ENCODE measurements at regions not wholly inside any gene's neighbourhood (a gene's known extent, or its start where the extent isn't known, plus 50 kb on each side); places are given as distances from the start of the nearest gene placed in this dataset.

- Histone ChIP-seq H3K23ac (ENCODE audit: low read length in 2 of 2) (no peak overlapping the region), H2BK12ac (ENCODE audit: low read length in 2 of 2) (peak overlapping the region in 1 of 2 experiments; percentile 73), H3K18ac (ENCODE audit: low read depth in 1 of 2, low read length in 2 of 2) (no peak overlapping the region), H3K79me1 (replicated peaks; ENCODE audit: low read length, poor library complexity, severe bottlenecking) (no peaks in the 10 kb centered on the region), H2AK5ac (ENCODE audit: low read length, severe bottlenecking) (no peak overlapping the region), H3K4ac (ENCODE audit: low read depth in 1 of 2, low read length in 2 of 2) (no peak overlapping the region), H3K14ac (ENCODE audit: low read length in 2 of 2) (no peak overlapping the region), H3K4me1 (ENCODE audit: control insufficient read depth, insufficient read depth, low read depth, low read length) (no peaks in the 10 kb centered on the region), H3K9me3 (ENCODE audit: control insufficient read depth, low read length) (no peaks in the 10 kb centered on the region), H3K9ac (ENCODE audit: low read length) (no peak overlapping the region), H3K36me3 (ENCODE audit: control insufficient read depth in 1 of 2, insufficient read depth in 2 of 2, low read depth in 1 of 2, low read length in 2 of 2) (no peaks in the 10 kb centered on the region), H3K27ac (ENCODE audit: low read length, poor library complexity, severe bottlenecking) (no peak overlapping the region), H3K4me3 (ENCODE audit: insufficient read depth in 1 of 2, low read depth in 1 of 2, low read length in 2 of 2) (no peak overlapping the region), H2AFZ (ENCODE audit: low read depth, low read length) (no peak overlapping the region), H4K91ac (ENCODE audit: low read length) (no peak overlapping the region), H4K8ac (ENCODE audit: low read length) (no peak overlapping the region), H2BK120ac (ENCODE audit: low read depth, low read length) (no peak overlapping the region), H2BK5ac (ENCODE audit: low read depth, low read length, poor library complexity, severe bottlenecking) (no peak overlapping the region), H2BK15ac (ENCODE audit: low read depth, poor library complexity, severe bottlenecking) (no peak overlapping the region), H3K4me2 (ENCODE audit: low read length, poor library complexity, severe bottlenecking) (no peak overlapping the region), H3K27me3 (ENCODE audit: control insufficient read depth in 1 of 2, insufficient read depth in 1 of 2, low read length in 2 of 2) (peaks cover 0 to 2% of the 10 kb centered on the region in 2 experiments)
- WGBS = 92% methylated on average over 6 of the region's 6 CpGs
- no peak for DNase-seq
Measured at GRCh38 chr4:155591738-155592143, 74.9 kb upstream of the GUCY1A1 start.

GRCh38 chr4:155590796-155591585 is 75.7 kb upstream of the GUCY1A1 start:
- no peak overlapping the region for H4K8ac ChIP-seq (ENCODE audit: low read length)

GRCh38 chr4:155588437-155588836 is 78.2 kb upstream of the GUCY1A1 start:
- Histone ChIP-seq H2AK5ac (ENCODE audit: low read length, severe bottlenecking) (no peak overlapping the region), H3K23ac (ENCODE audit: low read length in 2 of 2) (no peak overlapping the region), H3K27ac (ENCODE audit: low read length, poor library complexity, severe bottlenecking) (no peak overlapping the region), H3K18ac (ENCODE audit: low read depth in 1 of 2, low read length in 2 of 2) (no peak overlapping the region), H4K8ac (ENCODE audit: low read length) (no peak overlapping the region), H3K4me3 (ENCODE audit: insufficient read depth in 1 of 2, low read depth in 1 of 2, low read length in 2 of 2) (no peak overlapping the region), H3K27me3 (ENCODE audit: control insufficient read depth in 1 of 2, insufficient read depth in 1 of 2, low read length in 2 of 2) (no peaks in the 10 kb centered on the region), H3K9ac (ENCODE audit: low read length) (no peak overlapping the region), H3K4me1 (ENCODE audit: control insufficient read depth, insufficient read depth, low read depth, low read length) (no peaks in the 10 kb centered on the region), H2BK15ac (ENCODE audit: low read depth, poor library complexity, severe bottlenecking) (no peak overlapping the region), H3K79me1 (replicated peaks; ENCODE audit: low read length, poor library complexity, severe bottlenecking) (no peaks in the 10 kb centered on the region), H2BK5ac (ENCODE audit: low read depth, low read length, poor library complexity, severe bottlenecking) (no peak overlapping the region), H4K91ac (ENCODE audit: low read length) (no peak overlapping the region), H3K4ac (ENCODE audit: low read depth in 1 of 2, low read length in 2 of 2) (no peak overlapping the region), H2BK120ac (ENCODE audit: low read depth, low read length) (no peak overlapping the region), H2BK12ac (ENCODE audit: low read length in 2 of 2) (no peak overlapping the region), H3K36me3 (ENCODE audit: control insufficient read depth in 1 of 2, insufficient read depth in 2 of 2, low read depth in 1 of 2, low read length in 2 of 2) (no peaks in the 10 kb centered on the region), H2AFZ (ENCODE audit: low read depth, low read length) (no peak overlapping the region), H3K9me3 (ENCODE audit: control insufficient read depth, low read length) (no peaks in the 10 kb centered on the region), H3K14ac (ENCODE audit: low read length in 2 of 2) (no peak overlapping the region), H3K4me2 (ENCODE audit: low read length, poor library complexity, severe bottlenecking) (no peak overlapping the region)
- 95% methylated on average over 2 of the region's 2 CpGs for WGBS
- no peak for DNase-seq

More at GRCh38 chr4:155590796-155591585, 75.7 kb upstream of the GUCY1A1 start:
- Histone ChIP-seq H3K9me3 (ENCODE audit: control insufficient read depth, low read length) (no peaks in the 10 kb centered on the region), H3K9ac (ENCODE audit: low read length) (no peak overlapping the region), H3K4me3 (ENCODE audit: insufficient read depth in 1 of 2, low read depth in 1 of 2, low read length in 2 of 2) (no peak overlapping the region), H4K91ac (ENCODE audit: low read length) (no peak overlapping the region), H3K27ac (ENCODE audit: low read length, poor library complexity, severe bottlenecking) (no peak overlapping the region), H3K4me2 (ENCODE audit: low read length, poor library complexity, severe bottlenecking) (no peak overlapping the region), H3K27me3 (ENCODE audit: control insufficient read depth in 1 of 2, insufficient read depth in 1 of 2, low read length in 2 of 2) (peaks cover 0 to 2% of the 10 kb centered on the region in 2 experiments), H3K18ac (ENCODE audit: low read depth in 1 of 2, low read length in 2 of 2) (no peak overlapping the region), H2AFZ (ENCODE audit: low read depth, low read length) (no peak overlapping the region), H3K4me1 (ENCODE audit: control insufficient read depth, insufficient read depth, low read depth, low read length) (no peaks in the 10 kb centered on the region), H2AK5ac (ENCODE audit: low read length, severe bottlenecking) (no peak overlapping the region), H2BK120ac (ENCODE audit: low read depth, low read length) (no peak overlapping the region), H3K79me1 (replicated peaks; ENCODE audit: low read length, poor library complexity, severe bottlenecking) (no peaks in the 10 kb centered on the region), H3K4ac (ENCODE audit: low read depth in 1 of 2, low read length in 2 of 2) (no peak overlapping the region), H2BK12ac (ENCODE audit: low read length in 2 of 2) (no peak overlapping the region), H2BK15ac (ENCODE audit: low read depth, poor library complexity, severe bottlenecking) (no peak overlapping the region), H3K14ac (ENCODE audit: low read length in 2 of 2) (no peak overlapping the region), H3K36me3 (ENCODE audit: control insufficient read depth in 1 of 2, insufficient read depth in 2 of 2, low read depth in 1 of 2, low read length in 2 of 2) (no peaks in the 10 kb centered on the region), H3K23ac (ENCODE audit: low read length in 2 of 2) (no peak overlapping the region), H2BK5ac (ENCODE audit: low read depth, low read length, poor library complexity, severe bottlenecking) (no peak overlapping the region)
- no peak for DNase-seq
- 96% methylated on average over 1 of the region's 3 CpGs for WGBS

- no peak overlapping the region for H3K4me2 ChIP-seq (ENCODE audit: low read length, poor library complexity, severe bottlenecking)
- no peak overlapping the region for H2BK15ac ChIP-seq (ENCODE audit: low read depth, poor library complexity, severe bottlenecking)
- peak overlapping the region in 1 of 2 experiments; percentile 38 for H3K18ac ChIP-seq (ENCODE audit: low read depth in 1 of 2, low read length in 2 of 2)
- H2AK5ac ChIP-seq (ENCODE audit: low read length, severe bottlenecking) = no peak overlapping the region
- WGBS = 97% methylated on average over 3 of the region's 3 CpGs
- H2BK120ac ChIP-seq (ENCODE audit: low read depth, low read length) = no peak overlapping the region
- no peak overlapping the region for H4K8ac ChIP-seq (ENCODE audit: low read length)
- H3K4me3 ChIP-seq (ENCODE audit: insufficient read depth in 1 of 2, low read depth in 1 of 2, low read length in 2 of 2) = no peak overlapping the region
- H3K36me3 ChIP-seq (ENCODE audit: control insufficient read depth in 1 of 2, insufficient read depth in 2 of 2, low read depth in 1 of 2, low read length in 2 of 2) = no peaks in the 10 kb centered on the region
- no peak overlapping the region for H3K27ac ChIP-seq (ENCODE audit: low read length, poor library complexity, severe bottlenecking)
- H3K27me3 ChIP-seq (ENCODE audit: control insufficient read depth in 1 of 2, insufficient read depth in 1 of 2, low read length in 2 of 2) = no peaks in the 10 kb centered on the region
- H3K9me3 ChIP-seq (ENCODE audit: control insufficient read depth, low read length) = no peaks in the 10 kb centered on the region
- no peak overlapping the region for H3K14ac ChIP-seq (ENCODE audit: low read length in 2 of 2)
- no peak overlapping the region for H3K4ac ChIP-seq (ENCODE audit: low read depth in 1 of 2, low read length in 2 of 2)
- no peak overlapping the region for H2BK5ac ChIP-seq (ENCODE audit: low read depth, low read length, poor library complexity, severe bottlenecking)
- H2AFZ ChIP-seq (ENCODE audit: low read depth, low read length) = no peak overlapping the region
- H4K91ac ChIP-seq (ENCODE audit: low read length) = no peak overlapping the region
- H3K23ac ChIP-seq (ENCODE audit: low read length in 2 of 2) = no peak overlapping the region
- no peaks in the 10 kb centered on the region for H3K79me1 ChIP-seq (replicated peaks; ENCODE audit: low read length, poor library complexity, severe bottlenecking)
- no peak overlapping the region for H3K9ac ChIP-seq (ENCODE audit: low read length)
- no peaks in the 10 kb centered on the region for H3K4me1 ChIP-seq (ENCODE audit: control insufficient read depth, insufficient read depth, low read depth, low read length)
- DNase-seq = no peak
- no peak overlapping the region for H2BK12ac ChIP-seq (ENCODE audit: low read length in 2 of 2)
Measured at GRCh38 chr4:155587766-155588165, 78.9 kb upstream of the GUCY1A1 start.

Measured in mesenchymal stem cell (in vitro differentiated cells and primary cell).